NCI-H1092 (cell line): ENCODE measurements at regions not wholly inside any gene's neighbourhood (a gene's known extent, or its start where the extent isn't known, plus 50 kb on each side); places are given as distances from the start of the nearest gene placed in this dataset.

Source experiments
- DNase-seq: peaks from one replicate; lab custom pipeline; 2025; lab: John Stamatoyannopoulos, UW

DNA sequence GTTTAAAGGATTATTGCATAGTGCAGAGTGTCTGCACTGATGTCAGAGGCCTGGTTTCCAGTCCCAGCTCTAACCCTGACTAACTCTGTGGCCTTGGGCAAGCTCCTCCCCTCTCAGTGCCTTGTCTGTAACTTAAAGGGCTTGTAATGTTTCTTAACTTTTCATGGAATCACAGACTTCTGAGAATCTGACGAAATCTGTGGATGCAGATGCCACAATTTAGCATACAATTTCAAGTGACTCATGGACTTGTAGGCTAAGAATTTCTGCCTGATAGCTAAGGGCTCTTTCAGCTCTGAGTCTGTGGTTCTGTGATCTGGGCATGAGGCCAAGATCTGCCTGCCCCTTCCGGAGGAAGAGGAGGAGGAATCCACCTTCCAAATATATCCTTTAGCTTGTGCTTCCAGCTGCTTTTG lies 236.9 kb downstream of the AR start:
- DNase-seq, result peak; percentile 14

DNA sequence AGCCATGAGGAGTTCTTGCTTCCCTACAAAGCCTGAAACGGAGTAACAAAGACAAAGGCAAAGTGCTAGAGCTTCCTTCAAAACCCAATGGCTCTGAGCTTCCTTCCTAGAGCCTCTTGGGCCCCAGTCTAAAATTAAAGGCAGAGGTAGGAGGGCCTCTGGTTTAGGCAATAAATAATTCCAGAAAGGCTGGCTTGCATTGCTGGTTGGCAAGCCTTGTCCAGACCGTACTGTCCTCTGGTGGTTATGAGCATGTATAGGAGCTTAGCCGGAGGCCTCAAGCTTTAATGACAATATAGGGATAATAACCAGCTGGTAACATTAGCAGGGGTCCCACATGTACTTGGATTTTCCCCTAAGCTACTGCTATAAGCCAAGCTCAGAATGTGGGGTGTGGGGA lies 237.3 kb downstream of the AR start:
- no peak for DNase-seq

- no peak for DNase-seq
Measured at GRCh38 chrX:67784712-67785111, 240.9 kb downstream of the AR start.

DNA sequence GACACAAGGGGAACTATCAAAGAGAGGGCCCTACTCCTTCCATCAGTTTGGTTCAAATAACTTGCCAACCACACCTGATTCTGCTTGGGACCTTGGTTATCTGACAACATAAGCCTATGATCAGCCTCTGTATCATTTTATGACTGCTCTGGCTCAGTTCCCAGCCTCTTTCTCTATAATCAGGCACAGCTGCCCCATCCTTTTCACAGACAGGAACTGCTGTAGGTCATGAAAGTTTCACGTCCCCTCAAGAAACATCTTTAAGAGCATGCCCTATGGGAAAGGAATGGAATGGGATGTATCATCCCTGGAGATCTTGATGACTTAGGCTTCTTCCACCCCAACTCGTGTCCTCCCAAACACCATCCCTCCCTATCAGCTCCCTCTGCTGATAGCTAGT lies 243.4 kb downstream of the AR start:
- DNase-seq, result no peak

GRCh38 chrX:67789536-67789935 lies 245.7 kb downstream of the AR start:
- no peak for DNase-seq
